Progenitor cell of endocrine pancreas (in vitro differentiated cells): ENCODE measurements at regions not wholly inside any gene's neighbourhood (a gene's known extent, or its start where the extent isn't known, plus 50 kb on each side); places are given as distances from the start of the nearest gene placed in this dataset.

Experiments used
- DNase-seq: peaks from one replicate; pipeline ENCODE4 v3.0.0; 2021; ENCODE audit warnings: low spot score; ENCODE audit not compliant: unreplicated experiment
- H3K27ac Mint-ChIP-seq: 2 replicates; pipeline ENCODE4 v1.8.0; 2021; ENCODE audit warnings: mild to moderate bottlenecking, moderate library complexity, mixed read lengths
- H3K27me3 Mint-ChIP-seq: 2 replicates; pipeline ENCODE4 v1.8.0; 2021; ENCODE audit warnings: mixed read lengths
- H3K36me3 Mint-ChIP-seq: 2 replicates; pipeline ENCODE4 v1.8.0; 2022; ENCODE audit warnings: mixed read lengths; ENCODE audit not compliant: insufficient read depth
- H3K4me1 Mint-ChIP-seq: 2 replicates; pipeline ENCODE4 v1.8.0; 2021; ENCODE audit warnings: low read depth, mixed read lengths
- H3K4me3 Mint-ChIP-seq: 2 replicates; pipeline ENCODE4 v1.8.0; 2021; ENCODE audit warnings: low read depth, mild to moderate bottlenecking, moderate library complexity, mixed read lengths
- H3K9me3 Mint-ChIP-seq: 2 replicates; pipeline ENCODE4 v1.8.0; 2021; ENCODE audit warnings: low read depth, mixed read lengths
- CTCF ChIP-seq: fragments of 200-600 bp; sonication (generic); IDR thresholded peaks from one replicate; pipeline ENCODE4 v1.5.0; 2021; ENCODE audit warnings: antibody characterized with exemption, mild to moderate bottlenecking; ENCODE audit not compliant: unreplicated experiment

- Mint-ChIP-seq H3K36me3 (no peaks in the 10 kb centered on the region), H3K27me3 (no peaks in the 10 kb centered on the region), H3K4me3 (no peak overlapping the region), H3K4me1 (no peaks in the 10 kb centered on the region), H3K27ac (no peak overlapping the region), H3K9me3 (no peaks in the 10 kb centered on the region)
- TF ChIP-seq CTCF = no peak
- no peak for DNase-seq
Measured at GRCh38 chr2:59711121-59711520, 842.3 kb downstream of the BCL11A start.

GRCh38 chr2:59706729-59707128, 846.7 kb downstream of the BCL11A start:
- Mint-ChIP-seq H3K4me1 (no peaks in the 10 kb centered on the region), H3K27ac (no peak overlapping the region), H3K4me3 (no peak overlapping the region), H3K9me3 (peaks cover 11% of the 10 kb centered on the region), H3K36me3 (no peaks in the 10 kb centered on the region), H3K27me3 (no peaks in the 10 kb centered on the region)
- TF ChIP-seq CTCF = no peak
- no peak for DNase-seq

- no peak overlapping the region for H3K4me3 Mint-ChIP-seq
- H3K27me3 Mint-ChIP-seq = no peaks in the 10 kb centered on the region
- H3K36me3 Mint-ChIP-seq = no peaks in the 10 kb centered on the region
- H3K4me1 Mint-ChIP-seq = no peaks in the 10 kb centered on the region
- TF ChIP-seq CTCF = no peak
- H3K27ac Mint-ChIP-seq = no peak overlapping the region
- DNase-seq = no peak
- H3K9me3 Mint-ChIP-seq = peaks cover 11% of the 10 kb centered on the region
Measured at GRCh38 chr2:59703796-59704195, 849.7 kb downstream of the BCL11A start.

GRCh38 chr2:59702026-59702425, 851.4 kb downstream of the BCL11A start:
- no peaks in the 10 kb centered on the region for H3K27me3 Mint-ChIP-seq
- DNase-seq = no peak
- no peak overlapping the region for H3K4me3 Mint-ChIP-seq
- no peaks in the 10 kb centered on the region for H3K4me1 Mint-ChIP-seq
- peaks cover 11% of the 10 kb centered on the region for H3K9me3 Mint-ChIP-seq
- no peak overlapping the region for H3K27ac Mint-ChIP-seq
- no peaks in the 10 kb centered on the region for H3K36me3 Mint-ChIP-seq
- TF ChIP-seq CTCF = no peak

- Mint-ChIP-seq H3K9me3 (peaks cover 11% of the 10 kb centered on the region), H3K4me3 (no peak overlapping the region), H3K27ac (no peak overlapping the region), H3K36me3 (no peaks in the 10 kb centered on the region), H3K4me1 (no peaks in the 10 kb centered on the region), H3K27me3 (no peaks in the 10 kb centered on the region)
- DNase-seq = no peak
- no peak for TF ChIP-seq CTCF
Measured at GRCh38 chr2:59701271-59701994, 852.0 kb downstream of the BCL11A start.
